Mammary epithelial cell (primary cell): ENCODE measurements at regions not wholly inside any gene's neighbourhood (a gene's known extent, or its start where the extent isn't known, plus 50 kb on each side); places are given as distances from the start of the nearest gene placed in this dataset.

Experiments
- CTCF ChIP-seq, 2 donors: IDR thresholded peaks in 1 of 2; conservative IDR thresholded peaks in 1 of 2; 2 replicates each; pipeline ENCODE4 v1.5.1; 2011 to 2012; ENCODE audit warnings: inconsistent platforms in 2 of 2, low read length in 2 of 2, mild to moderate bottlenecking in 2 of 2, control low read depth in 1 of 2, low read depth in 1 of 2; ENCODE audit not compliant: insufficient read depth in 1 of 2; ENCODE audit errors: extremely low read depth in 1 of 2
- EZH2 ChIP-seq: IDR thresholded peaks from 2 replicates; pipeline ENCODE4 v1.6.1; 2012; ENCODE audit warnings: low read length, inconsistent platforms, borderline replicate concordance

GRCh38 chr1:220341126-220341525 is 68.9 kb upstream of the RAB3GAP2 start:
- no peak for TF ChIP-seq CTCF (conservative IDR thresholded peaks at IDR 0.05 in 1 of 2, IDR thresholded peaks at IDR 0.05 in 1 of 2; ENCODE audit: extremely low read depth in 1 of 2, insufficient read depth in 1 of 2, low read depth in 1 of 2, low read length in 2 of 2)
- TF ChIP-seq EZH2, result no peak
